HCT116 (cell line): ENCODE measurements at regions not wholly inside any gene's neighbourhood (a gene's known extent, or its start where the extent isn't known, plus 50 kb on each side); places are given as distances from the start of the nearest gene placed in this dataset.

Experiments
- ATAC-seq: fragments of 200-7000 bp; cut with Tn5 transposase; 2 replicates; pipeline ENCODE4 v1.9.1; 2020; ENCODE audit warnings: mild to moderate bottlenecking, moderate library complexity
- BruUV-seq: library from RNA; stranded (reverse); fragments of 400-500 nt; replicated peaks from 2 replicates; lab custom pipeline; 2021; lab: Mats Ljungman, UMichigan
- CTCF ChIA-PET: fragments of 300-600 bp; sonication (Branson Sonifier 250); formaldehyde crosslinking; loops from one replicate; lab custom pipeline; 2021; ENCODE audit warnings: antibody characterized with exemption; lab: Charles Lee
- POLR2A ChIA-PET: fragments of 300-600, 350-600 bp; sonication (Branson Sonifier 250); formaldehyde crosslinking; loops from one replicate; lab custom pipeline; 2021; ENCODE audit warnings: antibody characterized with exemption; lab: Charles Lee
- RAD21 ChIA-PET, 2 experiments: fragments of 300-600 bp; sonication (Branson Sonifier 250); formaldehyde crosslinking; loops; one replicate each; lab custom pipeline; 2023; ENCODE audit warnings: low total read pairs in 2 of 2; ENCODE audit not compliant: uncharacterized antibody in 2 of 2, unreplicated experiment in 2 of 2, low non-redundant PET in 1 of 2; lab: Charles Lee
- DNase-seq: peaks from one replicate; pipeline ENCODE4 v3.0.0-alpha.2; 2010; ENCODE audit warnings: low read depth, low spot score
- H2AFZ ChIP-seq: fragments of 200-600 bp; shearing (Covaris generic), sonication (generic); 2 replicates; pipeline ENCODE4 v1.6.1; 2017; ENCODE audit warnings: low read depth, mixed run types, mixed read lengths, antibody characterized with exemption, low read length; ENCODE audit not compliant: poor library complexity, severe bottlenecking
- H3K27ac ChIP-seq: 2 replicates; pipeline ENCODE4 v1.5.1; 2012; ENCODE audit warnings: low read depth, low read length
- H3K27me3 ChIP-seq: fragments of 200-600 bp; sonication (generic); 2 replicates; pipeline ENCODE4 v1.6.1; 2016; ENCODE audit warnings: mixed run types, low read length, mixed read lengths; ENCODE audit not compliant: insufficient read depth
- H3K36me3 ChIP-seq, 2 experiments: fragments of 200-500 bp in 1 of 2; fragments of 200-600 bp in 1 of 2; sonication (Bioruptor generic) in 1 of 2; sonication (generic) in 1 of 2; 2 replicates each; pipeline versions ENCODE4 v1.5.1 to v1.6.1; 2014 to 2016; ENCODE audit warnings: low read length in 2 of 2, inconsistent platforms in 1 of 2, mixed read lengths in 1 of 2, mixed run types in 1 of 2; ENCODE audit not compliant: insufficient read depth in 2 of 2, control insufficient read depth in 1 of 2
- H3K4me1 ChIP-seq, 2 experiments: fragments of 200-600 bp in 1 of 2; sonication (generic) in 1 of 2; 2 replicates each; pipeline versions ENCODE4 v1.5.1 to v1.6.1; 2012 to 2017; ENCODE audit warnings: low read length in 2 of 2, inconsistent platforms in 1 of 2, mild to moderate bottlenecking in 1 of 2, mixed read lengths in 1 of 2, mixed run types in 1 of 2, moderate library complexity in 1 of 2; ENCODE audit not compliant: insufficient read depth in 2 of 2, control insufficient read depth in 1 of 2
- H3K4me2 ChIP-seq: fragments of 200-600 bp; sonication (generic); 2 replicates; pipeline ENCODE4 v1.6.1; 2017; ENCODE audit warnings: mixed run types, low read length, mixed read lengths
- H3K4me3 ChIP-seq, 2 experiments: fragments of 200-600 bp in 1 of 2; sonication (generic) in 1 of 2; replicated peaks in 1 of 2; 2 replicates each; pipeline ENCODE4 v1.5.1; 2011 to 2016; ENCODE audit warnings: low read length in 2 of 2, control low read depth in 1 of 2, low read depth in 1 of 2, mild to moderate bottlenecking in 1 of 2, mixed read lengths in 1 of 2, mixed run types in 1 of 2
- H3K79me2 ChIP-seq: fragments of 200-600 bp; sonication (generic); 2 replicates; pipeline ENCODE4 v1.6.1; 2017; ENCODE audit warnings: mild to moderate bottlenecking, mixed run types, low read length, moderate library complexity, mixed read lengths; ENCODE audit not compliant: insufficient read depth
- H3K9ac ChIP-seq: fragments of 200-600 bp; sonication (generic); 2 replicates; pipeline ENCODE4 v1.6.1; 2016; ENCODE audit warnings: low read length, mixed read lengths
- H3K9me2 ChIP-seq: fragments of 200-600 bp; sonication (generic), shearing (Covaris generic); 2 replicates; pipeline ENCODE4 v1.6.1; 2017; ENCODE audit warnings: mixed run types, mild to moderate bottlenecking, moderate library complexity; ENCODE audit not compliant: insufficient read depth
- H3K9me3 ChIP-seq, 2 experiments: fragments of 200-500 bp in 1 of 2; fragments of 200-600 bp in 1 of 2; sonication (Bioruptor generic) in 1 of 2; sonication (generic) in 1 of 2; 2 replicates each; pipeline ENCODE4 v1.6.1; 2014 to 2017; ENCODE audit warnings: low read length in 2 of 2, mixed read lengths in 2 of 2, inconsistent platforms in 1 of 2, low read depth in 1 of 2, mild to moderate bottlenecking in 1 of 2, mixed run types in 1 of 2, moderate library complexity in 1 of 2; ENCODE audit not compliant: control insufficient read depth in 1 of 2, insufficient read depth in 1 of 2
- H4K20me1 ChIP-seq: fragments of 200-600 bp; sonication (generic), shearing (Covaris generic); 2 replicates; pipeline ENCODE4 v1.6.1; 2017; ENCODE audit warnings: mixed run types, mild to moderate bottlenecking, moderate library complexity; ENCODE audit not compliant: insufficient read depth
- CBX3 ChIP-seq: IDR thresholded peaks from 2 replicates; pipeline ENCODE4 v1.6.1; 2012; ENCODE audit warnings: low read depth
- CEBPB ChIP-seq: IDR thresholded peaks from 2 replicates; pipeline ENCODE4 v1.6.1; 2012; ENCODE audit warnings: low read depth
- EGR1 ChIP-seq: IDR thresholded peaks from 2 replicates; pipeline ENCODE4 v1.6.1; 2012; ENCODE audit warnings: low read depth
- EZH2phosphoT487 ChIP-seq: fragments of 200-600 bp; IDR thresholded peaks from 2 replicates; pipeline ENCODE4 v1.6.1; 2018; ENCODE audit warnings: antibody characterized with exemption, borderline replicate concordance
- FOSL1 ChIP-seq: IDR thresholded peaks from 2 replicates; pipeline ENCODE4 v1.6.1; 2012; ENCODE audit warnings: low read depth
- JUND ChIP-seq: IDR thresholded peaks from 2 replicates; pipeline ENCODE4 v1.6.1; 2012
- POLR2A ChIP-seq: IDR thresholded peaks from 2 replicates; pipeline ENCODE4 v1.7.0; 2011; ENCODE audit warnings: borderline replicate concordance; ENCODE audit not compliant: insufficient read depth, insufficient read length; ENCODE audit errors: extremely low read depth
- POLR2AphosphoS5 ChIP-seq: IDR thresholded peaks from 2 replicates; pipeline ENCODE4 v1.6.1; 2011; ENCODE audit warnings: mild to moderate bottlenecking, low read depth, low read length, moderate library complexity
- RAD21 ChIP-seq: IDR thresholded peaks from 2 replicates; pipeline ENCODE4 v1.6.1; 2012; ENCODE audit warnings: low read depth, mild to moderate bottlenecking
- SIN3A ChIP-seq: IDR thresholded peaks from 2 replicates; pipeline ENCODE4 v1.6.1; 2012; ENCODE audit warnings: low read depth
- SP1 ChIP-seq: IDR thresholded peaks from 2 replicates; pipeline ENCODE4 v1.6.1; 2012; ENCODE audit warnings: low read depth
- SRF ChIP-seq: IDR thresholded peaks from 2 replicates; pipeline ENCODE4 v1.6.1; 2012; ENCODE audit warnings: low read depth
- TCF7L2 ChIP-seq: IDR thresholded peaks from 2 replicates; pipeline ENCODE4 v1.7.0; 2011; ENCODE audit warnings: borderline replicate concordance, inconsistent platforms; ENCODE audit not compliant: insufficient read depth, insufficient read length; ENCODE audit errors: extremely low read depth
- ZFX ChIP-seq: fragments of 450-650 bp; IDR thresholded peaks from 2 replicates; pipeline ENCODE4 v1.6.1; 2017
- intact Hi-C: fragments of 100-400 bp; cut with micrococcal nuclease; formaldehyde crosslinking; loops from 2 replicates; pipeline ENCODE4 v1.10.0; 2022
- TF ChIP-seq, protein P1 (sequence below), 3 experiments: fragments of 200-600 bp in 1 of 3; sonication (generic) in 1 of 3; IDR thresholded peaks in 2 of 3; conservative IDR thresholded peaks in 1 of 3; 2 replicates each; pipeline ENCODE4 v1.5.1; 2012 to 2017; ENCODE audit warnings: low read depth in 2 of 3, low read length in 2 of 3, antibody characterized with exemption in 1 of 3, borderline replicate concordance in 1 of 3, control low read depth in 1 of 3, mild to moderate bottlenecking in 1 of 3, mixed read lengths in 1 of 3, mixed run types in 1 of 3, moderate library complexity in 1 of 3; ENCODE audit not compliant: insufficient read depth in 1 of 3
- TF ChIP-seq, protein P2 (sequence below): IDR thresholded peaks from 2 replicates; pipeline ENCODE4 v1.6.1; 2012; ENCODE audit warnings: low read depth
- TF ChIP-seq, protein P3 (sequence below): IDR thresholded peaks from 2 replicates; pipeline ENCODE4 v1.6.1; 2012
- TF ChIP-seq, protein P4 (sequence below): IDR thresholded peaks from 2 replicates; pipeline ENCODE4 v1.6.1; 2012
- TF ChIP-seq, protein P5 (sequence below): IDR thresholded peaks from 2 replicates; pipeline ENCODE4 v1.6.1; 2011; ENCODE audit warnings: mild to moderate bottlenecking, low read length, moderate library complexity; ENCODE audit not compliant: insufficient replicate concordance; ENCODE audit errors: extremely low read depth

DNA sequence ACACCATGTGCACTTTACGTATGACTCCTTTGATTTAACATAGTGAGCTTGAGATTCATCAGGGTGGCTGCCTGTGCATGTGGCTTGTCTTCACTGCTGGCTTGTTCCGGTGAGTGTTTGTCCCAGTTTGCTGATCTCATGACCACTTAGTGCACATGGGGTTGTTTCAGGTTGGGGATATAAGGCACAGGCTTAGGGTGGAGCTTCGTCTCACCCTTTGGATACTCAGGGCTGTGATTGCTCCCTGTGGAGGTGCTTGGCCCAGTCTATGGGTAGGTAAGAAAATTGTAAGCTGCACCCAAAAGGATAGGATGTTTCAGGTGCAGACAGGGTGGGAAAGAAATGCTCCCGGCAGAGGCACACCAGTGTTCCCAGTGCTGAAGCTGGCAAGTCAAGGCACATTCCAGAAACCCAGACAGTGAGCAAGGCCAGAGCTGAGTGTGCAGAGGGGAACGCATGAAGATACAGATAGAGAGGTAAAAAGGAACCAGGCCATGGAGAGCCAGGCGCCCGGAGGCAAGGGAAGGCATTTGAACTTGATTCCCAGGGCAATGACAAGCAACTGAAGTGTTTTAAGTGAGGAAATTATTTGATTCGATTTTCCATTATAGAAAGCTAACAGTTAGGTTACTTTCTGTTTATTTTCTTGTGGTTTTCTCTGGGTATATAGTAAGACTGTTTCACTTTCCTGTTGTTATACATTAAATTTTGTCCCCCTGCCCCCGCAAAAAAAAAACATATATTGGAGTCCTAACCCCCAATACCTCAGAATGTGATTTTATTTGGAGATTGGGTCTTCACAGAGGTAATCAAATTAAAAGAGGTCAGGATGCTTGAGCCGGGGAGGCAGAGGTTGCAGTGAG is 289.8 kb upstream of the KLF6 start:
- no peak overlapping the region for H3K4me2 ChIP-seq
- H4K20me1 ChIP-seq = no peaks in the 10 kb centered on the region
- H3K27ac ChIP-seq = no peak overlapping the region
- H3K27me3 ChIP-seq = no peaks in the 10 kb centered on the region
- RAD21 ChIA-PET = no interaction called here
- intact Hi-C loops = no loop called here
- TF ChIP-seq SRF (no peak), ZFX (no peak), POLR2AphosphoS5 (no peak), RAD21 (no peak), EGR1 (no peak), SP1 (no peak), FOSL1 (no peak), JUND (no peak), TCF7L2 (no peak), POLR2A (no peak), CEBPB (no peak), CBX3 (no peak), SIN3A (no peak), EZH2phosphoT487 (no peak)
- TF ChIP-seq, protein P1, sequence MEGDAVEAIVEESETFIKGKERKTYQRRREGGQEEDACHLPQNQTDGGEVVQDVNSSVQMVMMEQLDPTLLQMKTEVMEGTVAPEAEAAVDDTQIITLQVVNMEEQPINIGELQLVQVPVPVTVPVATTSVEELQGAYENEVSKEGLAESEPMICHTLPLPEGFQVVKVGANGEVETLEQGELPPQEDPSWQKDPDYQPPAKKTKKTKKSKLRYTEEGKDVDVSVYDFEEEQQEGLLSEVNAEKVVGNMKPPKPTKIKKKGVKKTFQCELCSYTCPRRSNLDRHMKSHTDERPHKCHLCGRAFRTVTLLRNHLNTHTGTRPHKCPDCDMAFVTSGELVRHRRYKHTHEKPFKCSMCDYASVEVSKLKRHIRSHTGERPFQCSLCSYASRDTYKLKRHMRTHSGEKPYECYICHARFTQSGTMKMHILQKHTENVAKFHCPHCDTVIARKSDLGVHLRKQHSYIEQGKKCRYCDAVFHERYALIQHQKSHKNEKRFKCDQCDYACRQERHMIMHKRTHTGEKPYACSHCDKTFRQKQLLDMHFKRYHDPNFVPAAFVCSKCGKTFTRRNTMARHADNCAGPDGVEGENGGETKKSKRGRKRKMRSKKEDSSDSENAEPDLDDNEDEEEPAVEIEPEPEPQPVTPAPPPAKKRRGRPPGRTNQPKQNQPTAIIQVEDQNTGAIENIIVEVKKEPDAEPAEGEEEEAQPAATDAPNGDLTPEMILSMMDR (IDR thresholded peaks at IDR 0.05 in 2 of 3, conservative IDR thresholded peaks at IDR 0.05 in 1 of 3; ENCODE audit: borderline replicate concordance in 1 of 3, insufficient read depth in 1 of 3, low read depth in 2 of 3, low read length in 2 of 3) = no peak
- TF ChIP-seq, protein P2, sequence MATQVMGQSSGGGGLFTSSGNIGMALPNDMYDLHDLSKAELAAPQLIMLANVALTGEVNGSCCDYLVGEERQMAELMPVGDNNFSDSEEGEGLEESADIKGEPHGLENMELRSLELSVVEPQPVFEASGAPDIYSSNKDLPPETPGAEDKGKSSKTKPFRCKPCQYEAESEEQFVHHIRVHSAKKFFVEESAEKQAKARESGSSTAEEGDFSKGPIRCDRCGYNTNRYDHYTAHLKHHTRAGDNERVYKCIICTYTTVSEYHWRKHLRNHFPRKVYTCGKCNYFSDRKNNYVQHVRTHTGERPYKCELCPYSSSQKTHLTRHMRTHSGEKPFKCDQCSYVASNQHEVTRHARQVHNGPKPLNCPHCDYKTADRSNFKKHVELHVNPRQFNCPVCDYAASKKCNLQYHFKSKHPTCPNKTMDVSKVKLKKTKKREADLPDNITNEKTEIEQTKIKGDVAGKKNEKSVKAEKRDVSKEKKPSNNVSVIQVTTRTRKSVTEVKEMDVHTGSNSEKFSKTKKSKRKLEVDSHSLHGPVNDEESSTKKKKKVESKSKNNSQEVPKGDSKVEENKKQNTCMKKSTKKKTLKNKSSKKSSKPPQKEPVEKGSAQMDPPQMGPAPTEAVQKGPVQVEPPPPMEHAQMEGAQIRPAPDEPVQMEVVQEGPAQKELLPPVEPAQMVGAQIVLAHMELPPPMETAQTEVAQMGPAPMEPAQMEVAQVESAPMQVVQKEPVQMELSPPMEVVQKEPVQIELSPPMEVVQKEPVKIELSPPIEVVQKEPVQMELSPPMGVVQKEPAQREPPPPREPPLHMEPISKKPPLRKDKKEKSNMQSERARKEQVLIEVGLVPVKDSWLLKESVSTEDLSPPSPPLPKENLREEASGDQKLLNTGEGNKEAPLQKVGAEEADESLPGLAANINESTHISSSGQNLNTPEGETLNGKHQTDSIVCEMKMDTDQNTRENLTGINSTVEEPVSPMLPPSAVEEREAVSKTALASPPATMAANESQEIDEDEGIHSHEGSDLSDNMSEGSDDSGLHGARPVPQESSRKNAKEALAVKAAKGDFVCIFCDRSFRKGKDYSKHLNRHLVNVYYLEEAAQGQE = no peak
- TF ChIP-seq, protein P3, sequence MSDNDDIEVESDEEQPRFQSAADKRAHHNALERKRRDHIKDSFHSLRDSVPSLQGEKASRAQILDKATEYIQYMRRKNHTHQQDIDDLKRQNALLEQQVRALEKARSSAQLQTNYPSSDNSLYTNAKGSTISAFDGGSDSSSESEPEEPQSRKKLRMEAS = no peak
- TF ChIP-seq, protein P4, sequence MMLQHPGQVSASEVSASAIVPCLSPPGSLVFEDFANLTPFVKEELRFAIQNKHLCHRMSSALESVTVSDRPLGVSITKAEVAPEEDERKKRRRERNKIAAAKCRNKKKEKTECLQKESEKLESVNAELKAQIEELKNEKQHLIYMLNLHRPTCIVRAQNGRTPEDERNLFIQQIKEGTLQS = no peak
- TF ChIP-seq, protein P5, sequence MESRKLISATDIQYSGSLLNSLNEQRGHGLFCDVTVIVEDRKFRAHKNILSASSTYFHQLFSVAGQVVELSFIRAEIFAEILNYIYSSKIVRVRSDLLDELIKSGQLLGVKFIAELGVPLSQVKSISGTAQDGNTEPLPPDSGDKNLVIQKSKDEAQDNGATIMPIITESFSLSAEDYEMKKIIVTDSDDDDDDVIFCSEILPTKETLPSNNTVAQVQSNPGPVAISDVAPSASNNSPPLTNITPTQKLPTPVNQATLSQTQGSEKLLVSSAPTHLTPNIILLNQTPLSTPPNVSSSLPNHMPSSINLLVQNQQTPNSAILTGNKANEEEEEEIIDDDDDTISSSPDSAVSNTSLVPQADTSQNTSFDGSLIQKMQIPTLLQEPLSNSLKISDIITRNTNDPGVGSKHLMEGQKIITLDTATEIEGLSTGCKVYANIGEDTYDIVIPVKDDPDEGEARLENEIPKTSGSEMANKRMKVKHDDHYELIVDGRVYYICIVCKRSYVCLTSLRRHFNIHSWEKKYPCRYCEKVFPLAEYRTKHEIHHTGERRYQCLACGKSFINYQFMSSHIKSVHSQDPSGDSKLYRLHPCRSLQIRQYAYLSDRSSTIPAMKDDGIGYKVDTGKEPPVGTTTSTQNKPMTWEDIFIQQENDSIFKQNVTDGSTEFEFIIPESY = no peak
- H3K36me3 ChIP-seq = no peaks in the 10 kb centered on the region
- no peak overlapping the region for H3K4me3 ChIP-seq
- POLR2A ChIA-PET = no interaction called here
- H3K9me2 ChIP-seq = no peaks in the 10 kb centered on the region
- H3K9ac ChIP-seq = no peak overlapping the region
- BruUV-seq = no TSS peak
- DNase-seq = no peak
- CTCF ChIA-PET = no interaction called here
- no peaks in the 10 kb centered on the region for H3K9me3 ChIP-seq
- H3K4me1 ChIP-seq = no peaks in the 10 kb centered on the region
- no peaks in the 10 kb centered on the region for H3K79me2 ChIP-seq
- no peak for ATAC-seq
- H2AFZ ChIP-seq = no peak overlapping the region
